Body of pancreas (tissue), 4 donors: ENCODE measurements at regions not wholly inside any gene's neighbourhood (a gene's known extent, or its start where the extent isn't known, plus 50 kb on each side); places are given as distances from the start of the nearest gene placed in this dataset.

Source experiments
- CTCF ChIP-seq, 7 experiments: fragments of 450-650 bp in 4 of 7; fragments of 200-600 bp in 3 of 7; sonication (generic) in 3 of 7; IDR thresholded peaks; one replicate each; pipeline ENCODE4 v1.5.1; 2016 to 2019; ENCODE audit warnings: antibody characterized with exemption in 7 of 7
- POLR2A ChIP-seq, 3 donors: fragments of 450-650 bp; IDR thresholded peaks; one replicate each; pipeline ENCODE4 v1.6.1; 2016; ENCODE audit warnings: antibody characterized with exemption in 3 of 3, mild to moderate bottlenecking in 2 of 3

- TF ChIP-seq CTCF (IDR thresholded peaks at IDR 0.05) (no peak), POLR2A (IDR thresholded peaks at IDR 0.05) (no peak)
Measured at GRCh38 chr6:103979308-103979707, 880.4 kb downstream of the HACE1 start.
